ENCODE measurements at regions not wholly inside any gene's neighbourhood (a gene's known extent, or its start where the extent isn't known, plus 50 kb on each side); places are given as distances from the start of the nearest gene placed in this dataset.

- peak; percentile 40 to 51 for DNase-seq
- no peaks in the 10 kb centered on the region for H3K27me3 ChIP-seq (ENCODE audit: control insufficient read depth in 3 of 3, insufficient read depth in 3 of 3, low read length in 3 of 3)
- H3K36me3 ChIP-seq (ENCODE audit: control insufficient read depth in 3 of 3, insufficient read depth in 2 of 3, low read depth in 1 of 3, low read length in 3 of 3) = no peaks in the 10 kb centered on the region
- H3K4me3 ChIP-seq (ENCODE audit: low read depth in 1 of 3, low read length in 3 of 3) = no peak overlapping the region
- no peaks in the 10 kb centered on the region for H3K4me1 ChIP-seq (ENCODE audit: control insufficient read depth in 3 of 3, insufficient read depth in 2 of 3, low read depth in 1 of 3, low read length in 2 of 3)
- H3K27ac ChIP-seq (ENCODE audit: low read depth in 1 of 3, low read length in 2 of 3) = no peak overlapping the region
- WGBS, 3 donors = 64 to 69% (median 68%) methylated on average over 8 of the region's 8 CpGs
- H3K9me3 ChIP-seq (ENCODE audit: control insufficient read depth in 2 of 2, insufficient read depth in 1 of 2, low read depth in 1 of 2, low read length in 1 of 2) = no peaks in the 10 kb centered on the region
- no peak for FAIRE-seq
These were observed 73.8 kb upstream of the FREM3 start for GRCh38 chr4:143773998-143774895.

- no peak for FAIRE-seq
- H3K36me3 ChIP-seq (ENCODE audit: control insufficient read depth in 3 of 3, insufficient read depth in 2 of 3, low read depth in 1 of 3, low read length in 3 of 3) = no peaks in the 10 kb centered on the region
- no peaks in the 10 kb centered on the region for H3K4me1 ChIP-seq (ENCODE audit: control insufficient read depth in 3 of 3, insufficient read depth in 2 of 3, low read depth in 1 of 3, low read length in 2 of 3)
- no peaks in the 10 kb centered on the region for H3K27me3 ChIP-seq (ENCODE audit: control insufficient read depth in 3 of 3, insufficient read depth in 3 of 3, low read length in 3 of 3)
- DNase-seq = no peak
- no peak overlapping the region for H3K4me3 ChIP-seq (ENCODE audit: low read depth in 1 of 3, low read length in 3 of 3)
- no peak overlapping the region for H3K27ac ChIP-seq (ENCODE audit: low read depth in 1 of 3, low read length in 2 of 3)
- no peaks in the 10 kb centered on the region for H3K9me3 ChIP-seq (ENCODE audit: control insufficient read depth in 2 of 2, insufficient read depth in 1 of 2, low read depth in 1 of 2, low read length in 1 of 2)
These were observed 70.8 kb upstream of the FREM3 start for GRCh38 chr4:143771269-143771668.

GRCh38 chr4:143768007-143768591 lies 67.6 kb upstream of the FREM3 start:
- H3K9me3 ChIP-seq (ENCODE audit: control insufficient read depth in 2 of 2, insufficient read depth in 1 of 2, low read depth in 1 of 2, low read length in 1 of 2) = no peaks in the 10 kb centered on the region
- no peak overlapping the region for H3K4me3 ChIP-seq (ENCODE audit: low read depth in 1 of 3, low read length in 3 of 3)
- FAIRE-seq (no peak), DNase-seq (no peak)
- no peaks in the 10 kb centered on the region for H3K27me3 ChIP-seq (ENCODE audit: control insufficient read depth in 3 of 3, insufficient read depth in 3 of 3, low read length in 3 of 3)
- H3K36me3 ChIP-seq (ENCODE audit: control insufficient read depth in 3 of 3, insufficient read depth in 2 of 3, low read depth in 1 of 3, low read length in 3 of 3) = no peaks in the 10 kb centered on the region
- no peaks in the 10 kb centered on the region for H3K4me1 ChIP-seq (ENCODE audit: control insufficient read depth in 3 of 3, insufficient read depth in 2 of 3, low read depth in 1 of 3, low read length in 2 of 3)
- H3K27ac ChIP-seq (ENCODE audit: low read depth in 1 of 3, low read length in 2 of 3) = no peak overlapping the region
- 82 to 85% (median 84%) methylated on average over 5 of the region's 5 CpGs for WGBS, 3 donors

GRCh38 chr4:143763587-143763986 lies 63.1 kb upstream of the FREM3 start:
- FAIRE-seq = no peak

GRCh38 chr4:143762511-143762910 lies 62.0 kb upstream of the FREM3 start:
- WGBS, 3 donors = 36 to 67% (median 66%) methylated on average over 2 of the region's 2 CpGs
- Histone ChIP-seq H3K36me3 (ENCODE audit: control insufficient read depth in 3 of 3, insufficient read depth in 2 of 3, low read depth in 1 of 3, low read length in 3 of 3) (no peaks in the 10 kb centered on the region), H3K27me3 (ENCODE audit: control insufficient read depth in 3 of 3, insufficient read depth in 3 of 3, low read length in 3 of 3) (no peaks in the 10 kb centered on the region), H3K4me1 (ENCODE audit: control insufficient read depth in 3 of 3, insufficient read depth in 2 of 3, low read depth in 1 of 3, low read length in 2 of 3) (no peaks in the 10 kb centered on the region), H3K27ac (ENCODE audit: low read depth in 1 of 3, low read length in 2 of 3) (no peak overlapping the region), H3K4me3 (ENCODE audit: low read depth in 1 of 3, low read length in 3 of 3) (no peak overlapping the region), H3K9me3 (ENCODE audit: control insufficient read depth in 2 of 2, insufficient read depth in 1 of 2, low read depth in 1 of 2, low read length in 1 of 2) (no peaks in the 10 kb centered on the region)
- no peak for DNase-seq
- FAIRE-seq = no peak

More at GRCh38 chr4:143763587-143763986, 63.1 kb upstream of the FREM3 start:
- no peak overlapping the region for H3K27ac ChIP-seq (ENCODE audit: low read depth in 1 of 3, low read length in 2 of 3)
- no peaks in the 10 kb centered on the region for H3K9me3 ChIP-seq (ENCODE audit: control insufficient read depth in 2 of 2, insufficient read depth in 1 of 2, low read depth in 1 of 2, low read length in 1 of 2)
- no peaks in the 10 kb centered on the region for H3K4me1 ChIP-seq (ENCODE audit: control insufficient read depth in 3 of 3, insufficient read depth in 2 of 3, low read depth in 1 of 3, low read length in 2 of 3)
- H3K4me3 ChIP-seq (ENCODE audit: low read depth in 1 of 3, low read length in 3 of 3) = no peak overlapping the region
- 56 to 87% (median 61%) methylated on average over 3 of the region's 3 CpGs for WGBS, 3 donors
- no peak for DNase-seq
- H3K36me3 ChIP-seq (ENCODE audit: control insufficient read depth in 3 of 3, insufficient read depth in 2 of 3, low read depth in 1 of 3, low read length in 3 of 3) = no peaks in the 10 kb centered on the region
- no peaks in the 10 kb centered on the region for H3K27me3 ChIP-seq (ENCODE audit: control insufficient read depth in 3 of 3, insufficient read depth in 3 of 3, low read length in 3 of 3)

Data from small intestine (tissue), 7 donors.